Keratinocyte (primary cell): ENCODE measurements at regions not wholly inside any gene's neighbourhood (a gene's known extent, or its start where the extent isn't known, plus 50 kb on each side); places are given as distances from the start of the nearest gene placed in this dataset.

Source experiments
- EZH2 ChIP-seq: IDR thresholded peaks from one replicate; pipeline ENCODE4 v1.6.1; 2012; ENCODE audit warnings: inconsistent platforms, mild to moderate bottlenecking, low read length, moderate library complexity
- TF ChIP-seq, protein P1 (sequence below), 3 experiments: IDR thresholded peaks in 1 of 3; conservative IDR thresholded peaks in 1 of 3; optimal IDR thresholded peaks in 1 of 3; 2 replicates in 2 of 3; 3 replicates in 1 of 3; pipeline versions ENCODE3 to v1.5.1; 2011; ENCODE audit warnings: low read length in 3 of 3, mild to moderate bottlenecking in 3 of 3, moderate library complexity in 2 of 3, control low read depth in 1 of 3, inconsistent platforms in 1 of 3; ENCODE audit not compliant: insufficient read depth in 2 of 3; ENCODE audit errors: extremely low read depth in 1 of 3

DNA sequence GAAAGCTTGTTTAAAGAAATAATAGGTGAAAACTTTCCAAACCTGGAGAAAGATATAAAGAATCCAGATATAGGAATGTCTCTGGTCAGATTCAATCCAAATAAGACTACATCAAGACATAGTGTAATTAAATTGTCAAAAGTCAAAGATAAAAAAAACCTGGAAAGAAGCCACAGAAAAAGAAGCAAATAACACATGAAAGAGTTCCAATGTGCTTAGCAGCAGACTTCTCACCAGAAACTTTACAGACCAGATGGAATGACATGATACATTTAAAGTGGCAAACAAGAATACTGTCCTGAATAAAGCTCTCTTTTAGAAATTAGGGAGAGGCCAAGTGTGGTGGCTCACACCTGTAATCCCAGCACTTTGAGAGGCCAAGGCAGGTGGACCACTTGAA, 1039.9 kb downstream of the KCNT2 start:
- no peak for TF ChIP-seq EZH2
- TF ChIP-seq, protein P1, sequence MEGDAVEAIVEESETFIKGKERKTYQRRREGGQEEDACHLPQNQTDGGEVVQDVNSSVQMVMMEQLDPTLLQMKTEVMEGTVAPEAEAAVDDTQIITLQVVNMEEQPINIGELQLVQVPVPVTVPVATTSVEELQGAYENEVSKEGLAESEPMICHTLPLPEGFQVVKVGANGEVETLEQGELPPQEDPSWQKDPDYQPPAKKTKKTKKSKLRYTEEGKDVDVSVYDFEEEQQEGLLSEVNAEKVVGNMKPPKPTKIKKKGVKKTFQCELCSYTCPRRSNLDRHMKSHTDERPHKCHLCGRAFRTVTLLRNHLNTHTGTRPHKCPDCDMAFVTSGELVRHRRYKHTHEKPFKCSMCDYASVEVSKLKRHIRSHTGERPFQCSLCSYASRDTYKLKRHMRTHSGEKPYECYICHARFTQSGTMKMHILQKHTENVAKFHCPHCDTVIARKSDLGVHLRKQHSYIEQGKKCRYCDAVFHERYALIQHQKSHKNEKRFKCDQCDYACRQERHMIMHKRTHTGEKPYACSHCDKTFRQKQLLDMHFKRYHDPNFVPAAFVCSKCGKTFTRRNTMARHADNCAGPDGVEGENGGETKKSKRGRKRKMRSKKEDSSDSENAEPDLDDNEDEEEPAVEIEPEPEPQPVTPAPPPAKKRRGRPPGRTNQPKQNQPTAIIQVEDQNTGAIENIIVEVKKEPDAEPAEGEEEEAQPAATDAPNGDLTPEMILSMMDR (optimal IDR thresholded peaks at IDR 0.05 in 1 of 3, IDR thresholded peaks at IDR 0.05 in 1 of 3, conservative IDR thresholded peaks at IDR 0.05 in 1 of 3; ENCODE audit: extremely low read depth in 1 of 3, insufficient read depth in 2 of 3, low read length in 3 of 3): no peak
